T-helper 2 cell treated with Interferon-gamma antibody and Interleukin-4, amounts not matched to agents 100 ng/mL and 5 ng/mL, for 36 hours (primary cell): ENCODE measurements at regions not wholly inside any gene's neighbourhood (a gene's known extent, or its start where the extent isn't known, plus 50 kb on each side); places are given as distances from the start of the nearest gene placed in this dataset.
"Not testable (repeated sequence)": the region's sequence is repeated elsewhere in the genome, so short reads cannot be mapped to it uniquely, and the experiment has no call there.

Source experiments
- intact Hi-C: fragments of 100-400 bp; cut with micrococcal nuclease; formaldehyde crosslinking; loops from one replicate; pipeline ENCODE4 v1.15.1; 2023

DNA sequence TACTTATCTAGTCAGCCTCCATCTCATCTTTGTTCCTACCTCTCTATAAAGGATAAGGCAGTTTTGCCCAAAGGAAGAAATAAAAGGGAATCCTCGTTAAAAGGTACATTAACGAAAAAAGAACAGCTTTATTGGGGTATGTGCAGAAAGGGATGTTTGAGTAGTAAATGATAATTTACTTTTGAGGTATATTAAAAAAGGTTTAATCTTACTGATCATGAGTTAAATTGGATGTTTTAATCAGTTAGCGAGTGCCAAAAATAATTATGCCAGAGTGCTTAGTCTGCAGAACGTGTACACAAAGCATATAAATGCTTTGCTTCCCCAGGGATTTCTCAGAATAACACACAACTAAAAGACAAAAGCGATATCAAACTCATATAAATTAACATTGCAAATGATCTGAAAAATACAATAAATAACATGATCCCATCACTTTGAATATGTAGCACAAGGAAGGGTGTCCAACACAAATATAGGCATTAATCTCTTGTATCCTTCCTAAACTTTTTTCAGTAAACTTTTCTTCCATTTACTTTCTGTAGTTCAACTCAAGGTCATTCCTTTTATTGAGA, 865.0 kb downstream of the NR2F1-AS1 start:
- intact Hi-C loops: no loop called here

DNA sequence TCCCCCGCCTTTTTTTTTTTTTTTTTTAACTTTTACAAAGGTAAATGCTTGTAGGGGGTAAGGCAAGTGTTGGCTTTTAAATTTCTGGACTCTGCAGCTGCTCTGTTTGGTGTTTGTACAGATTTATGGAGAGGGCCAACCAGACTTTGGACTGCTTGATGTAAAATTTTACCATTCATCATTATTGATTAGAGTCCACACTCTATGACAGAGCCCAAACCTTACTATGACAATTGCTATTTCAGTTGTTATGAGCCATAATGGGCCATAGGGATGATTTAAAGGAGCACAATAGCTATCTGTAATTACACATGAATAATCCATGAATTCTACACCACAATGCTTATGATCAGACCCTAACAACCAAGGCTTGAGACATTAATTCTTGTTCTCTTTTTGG, 867.2 kb downstream of the NR2F1-AS1 start:
- intact Hi-C loops: no loop called here

DNA sequence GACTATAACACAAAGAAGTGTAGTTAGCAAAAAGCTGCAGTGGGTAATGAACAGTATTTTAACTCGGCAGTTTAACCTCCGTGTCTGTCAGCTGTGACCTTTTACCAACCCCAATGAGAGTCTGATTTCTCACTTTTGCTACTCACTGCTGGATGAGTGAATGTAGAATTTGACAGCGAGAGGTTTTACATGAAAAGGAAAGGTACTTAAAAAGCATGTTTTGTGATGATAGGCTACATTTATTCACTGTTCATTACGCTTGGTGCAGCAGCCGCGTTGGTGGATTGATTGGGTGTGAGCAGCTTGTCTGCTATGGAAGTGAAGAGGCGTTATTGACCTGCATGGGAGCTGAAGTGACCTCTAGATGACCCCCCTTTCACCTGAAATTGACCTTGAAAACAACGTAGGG, 867.7 kb downstream of the NR2F1-AS1 start:
- intact Hi-C loops: no loop called here

DNA sequence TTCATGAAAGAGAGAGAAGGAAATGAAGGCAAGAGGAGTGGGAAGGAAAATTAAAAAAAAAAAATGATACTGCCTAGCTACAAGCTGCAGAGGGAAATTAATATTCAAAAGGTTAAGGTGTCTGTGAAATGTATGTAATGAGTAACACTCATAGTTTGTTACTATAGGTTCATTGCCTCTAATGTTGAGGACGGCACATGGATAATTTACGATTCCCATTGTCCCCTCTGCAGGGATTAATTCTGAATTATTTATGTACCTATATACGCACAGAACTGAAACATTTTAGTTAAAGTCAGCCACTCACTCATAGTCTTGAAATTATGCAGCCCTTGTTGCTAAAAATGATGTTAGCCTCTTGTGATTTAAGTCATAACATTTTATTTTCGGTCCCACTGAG, 869.1 kb downstream of the NR2F1-AS1 start:
- intact Hi-C loops: no loop called here

DNA sequence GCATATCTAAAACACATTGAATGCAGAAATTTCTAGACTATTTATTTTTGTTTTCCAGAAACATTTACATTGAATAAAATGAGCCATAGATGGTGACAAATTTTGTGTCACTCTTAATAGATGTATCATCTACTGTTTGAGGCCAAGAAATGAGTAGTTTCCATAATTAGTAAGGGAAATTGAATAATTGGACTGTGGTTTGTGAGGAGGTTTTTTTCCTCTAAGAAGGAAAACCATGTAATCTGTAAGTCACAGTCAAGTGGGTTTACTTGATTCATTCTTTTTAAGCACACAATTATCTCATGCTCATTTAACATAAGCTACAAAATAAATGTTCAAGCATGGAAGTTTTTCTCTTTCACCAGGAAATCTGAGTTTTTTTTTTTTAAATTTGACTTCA, 876.4 kb downstream of the NR2F1-AS1 start:
- intact Hi-C loops: no loop called here

DNA sequence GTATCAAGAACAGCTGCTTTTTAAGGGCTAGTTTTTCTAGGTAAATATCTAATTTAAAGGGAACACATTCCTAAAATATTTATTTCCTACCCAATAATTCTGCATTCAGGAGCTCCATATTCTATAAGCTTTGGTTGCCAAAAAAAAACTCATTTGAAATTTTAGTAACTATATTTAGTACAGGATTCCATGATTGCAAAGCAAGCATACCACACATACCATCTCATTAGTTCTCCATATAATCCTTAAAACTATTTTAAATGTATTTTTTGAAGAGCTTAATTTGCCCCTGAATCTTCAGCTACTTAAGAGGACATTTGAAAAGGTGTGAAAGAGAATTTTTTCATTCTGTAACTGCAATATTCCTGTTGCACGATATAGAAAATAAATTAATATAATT, 877.0 kb downstream of the NR2F1-AS1 start:
- intact Hi-C loops: no loop called here

DNA sequence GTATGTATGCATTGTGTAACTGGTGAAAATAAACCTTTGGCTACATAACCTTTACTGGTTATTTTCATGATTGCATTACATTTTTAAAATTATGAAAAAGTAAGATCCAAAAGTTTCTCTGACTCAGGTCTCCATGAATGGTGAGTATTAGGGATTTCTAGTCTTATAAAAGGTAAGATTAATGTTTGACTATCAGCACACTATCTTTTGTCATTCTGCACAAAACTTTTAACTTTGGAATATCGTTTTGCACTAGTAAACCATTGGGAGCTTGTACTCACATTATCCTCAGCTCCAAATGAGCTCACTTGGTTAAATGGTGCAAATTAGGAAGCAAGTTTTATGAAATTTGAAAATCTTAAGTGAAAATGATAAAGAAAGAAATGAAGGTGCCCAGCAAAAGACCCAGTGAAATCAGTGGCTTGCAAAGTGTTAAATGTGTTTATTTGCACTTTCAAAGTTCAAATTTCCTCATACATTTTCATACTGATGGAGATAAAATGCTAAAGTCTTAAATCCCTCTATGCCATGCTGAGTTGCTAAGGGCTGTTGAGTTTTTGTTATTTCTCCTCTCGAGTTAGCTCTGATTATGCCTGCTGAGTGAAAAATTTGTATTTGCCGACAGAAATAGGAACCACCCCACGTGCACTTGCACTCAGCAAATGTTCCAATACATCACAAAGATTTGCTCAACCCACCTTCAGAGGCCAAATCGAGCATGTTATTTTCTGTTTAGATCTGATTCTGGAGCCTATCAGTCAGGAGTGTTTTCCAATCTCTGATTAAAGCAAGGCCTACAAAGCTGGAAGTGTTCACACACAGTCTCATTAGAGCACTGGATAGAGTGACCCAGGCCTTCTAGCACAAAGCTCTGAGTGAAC, 885.7 kb downstream of the NR2F1-AS1 start:
- intact Hi-C loops: no loop called here

DNA sequence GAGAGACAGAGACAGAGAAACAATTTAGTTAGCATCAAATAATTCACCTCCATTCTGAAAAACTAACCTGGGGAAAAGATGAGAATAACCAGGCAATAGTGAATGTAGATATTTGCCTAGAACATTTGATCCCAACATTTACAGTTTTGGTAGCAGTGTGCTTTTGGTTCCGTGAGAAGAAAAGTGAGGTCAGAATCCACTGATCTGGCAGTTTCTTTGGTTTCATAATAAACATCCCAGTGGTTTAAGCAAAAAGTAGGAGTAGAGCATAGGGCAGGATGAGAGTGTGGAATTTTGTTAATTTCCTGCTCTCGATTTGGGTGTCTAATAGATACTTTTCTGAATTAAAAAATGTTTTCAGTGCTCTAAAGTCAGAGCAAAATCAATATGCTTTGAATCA, 887.0 kb downstream of the NR2F1-AS1 start:
- intact Hi-C loops: no loop called here

DNA sequence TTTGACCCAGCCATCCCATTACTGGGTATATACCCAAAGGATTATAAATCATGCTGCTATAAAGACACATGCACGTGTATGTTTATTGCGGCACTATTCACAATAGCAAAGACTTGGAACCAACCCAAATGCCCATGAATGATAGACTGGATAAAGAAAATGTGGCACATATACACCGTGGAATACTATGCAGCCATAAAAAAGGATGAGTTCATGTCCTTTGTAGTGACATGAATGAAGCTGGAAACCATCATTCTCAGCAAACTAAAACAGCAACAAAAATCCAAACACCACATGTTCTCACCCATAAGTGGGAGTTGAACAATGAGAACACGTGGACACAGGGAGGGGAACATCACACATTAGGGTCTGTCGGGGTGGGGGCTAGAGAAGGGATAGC, 889.1 kb downstream of the NR2F1-AS1 start:
- intact Hi-C loops: not testable (repeated sequence)

DNA sequence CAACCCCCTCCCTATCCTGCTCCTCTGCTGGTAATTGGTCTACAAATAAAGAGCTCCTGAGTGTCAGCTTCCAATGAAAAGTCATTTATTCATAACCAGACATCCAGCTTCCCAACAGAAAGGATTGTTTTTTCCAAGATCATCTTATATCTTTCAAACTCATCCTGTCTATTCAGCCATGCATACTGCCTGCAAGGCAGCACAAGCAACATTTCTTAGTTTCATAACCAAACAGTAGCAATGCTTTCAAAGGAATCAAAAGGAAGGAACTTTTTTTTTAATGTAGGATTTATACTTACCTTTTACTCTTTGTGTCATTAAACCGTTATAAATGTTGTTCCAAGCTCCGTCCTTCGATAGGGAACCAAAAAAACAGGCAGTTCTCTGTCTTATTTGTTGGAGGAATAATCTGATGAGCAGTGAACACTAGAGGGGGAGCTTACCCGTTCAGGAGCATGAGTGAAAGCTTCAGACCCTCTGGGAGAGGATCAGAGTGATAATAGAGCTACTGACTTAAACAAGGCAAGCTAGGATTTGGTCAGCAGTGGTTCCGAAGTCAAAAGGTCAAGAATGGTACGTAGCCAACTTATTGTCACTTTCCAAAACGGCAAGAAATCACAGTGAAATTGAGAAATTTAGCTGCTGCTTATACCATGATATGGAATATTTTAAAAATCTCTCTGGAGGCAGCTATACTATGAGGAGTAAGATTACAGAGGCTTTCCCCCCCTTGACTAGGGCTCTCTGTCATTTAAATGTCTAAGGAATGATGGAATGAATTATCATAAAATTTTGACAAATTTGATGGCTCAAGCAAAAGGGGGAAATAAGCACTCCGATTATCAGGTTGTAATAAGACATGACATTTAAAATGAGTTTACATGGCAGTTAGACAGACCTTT, 892.9 kb downstream of the NR2F1-AS1 start:
- intact Hi-C loops: no loop called here

DNA sequence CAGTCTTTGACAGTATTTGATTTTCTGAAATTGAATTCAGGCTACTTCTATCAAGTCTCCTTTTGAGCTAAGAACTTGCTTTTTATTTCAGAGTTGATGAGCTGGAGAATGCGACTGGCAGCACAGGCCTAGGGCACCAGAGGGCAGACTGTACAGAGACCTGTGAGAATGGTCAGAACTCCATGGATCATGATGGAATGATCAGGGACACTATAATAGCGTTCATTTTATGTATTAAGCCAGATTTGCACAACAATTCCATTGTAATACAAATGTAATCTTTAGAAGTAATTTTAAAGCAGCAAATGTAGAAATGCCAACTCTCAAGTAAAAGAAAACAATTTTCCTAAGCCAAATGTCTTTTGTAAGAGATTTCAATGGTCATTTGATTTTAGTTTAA, 902.4 kb downstream of the NR2F1-AS1 start:
- intact Hi-C loops: no loop called here

DNA sequence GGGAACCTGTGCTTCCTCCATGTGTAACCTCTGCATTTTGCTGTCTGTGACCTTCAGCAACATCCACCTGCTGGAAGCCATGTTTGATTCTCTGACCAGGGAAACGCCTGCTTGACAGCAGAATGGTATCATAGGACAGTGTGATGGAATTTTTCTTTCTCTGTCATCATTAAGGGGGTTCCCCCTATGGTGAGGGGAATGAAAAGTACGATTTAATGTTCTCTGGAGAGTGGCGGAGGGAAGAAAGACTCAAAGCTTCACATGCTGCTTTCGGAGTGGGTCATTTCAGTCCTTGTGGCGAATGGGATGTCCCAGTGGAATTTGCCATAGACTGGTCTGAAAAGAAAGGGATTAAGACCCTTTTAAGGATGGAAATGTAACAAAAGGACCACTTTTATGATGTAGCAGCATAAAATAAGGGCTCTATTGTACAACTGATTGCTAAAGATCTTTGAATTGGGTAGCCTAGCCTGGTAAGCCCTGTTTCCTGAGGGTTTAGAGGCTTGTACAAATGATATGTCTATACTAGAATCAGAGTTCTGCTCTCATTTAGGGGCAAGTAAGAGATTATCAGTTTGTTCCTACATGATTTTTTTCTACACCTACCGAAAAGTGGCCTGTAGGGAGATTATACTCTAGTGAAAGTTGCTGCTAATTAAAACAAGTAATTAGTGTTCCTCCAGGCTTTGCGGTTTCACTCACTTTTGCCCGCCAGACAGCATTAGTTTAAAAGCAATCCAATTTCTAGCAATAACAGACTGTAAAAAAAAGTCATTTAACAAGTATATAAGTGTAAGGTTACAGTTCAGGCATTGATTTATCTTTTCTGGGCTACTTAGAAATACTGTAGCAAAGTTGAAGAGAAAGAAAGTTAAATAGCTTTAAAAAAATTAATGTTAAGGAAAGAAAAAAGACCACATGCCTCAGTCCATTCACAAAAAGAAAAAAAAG, 904.5 kb downstream of the NR2F1-AS1 start:
- intact Hi-C loops: no loop called here

DNA sequence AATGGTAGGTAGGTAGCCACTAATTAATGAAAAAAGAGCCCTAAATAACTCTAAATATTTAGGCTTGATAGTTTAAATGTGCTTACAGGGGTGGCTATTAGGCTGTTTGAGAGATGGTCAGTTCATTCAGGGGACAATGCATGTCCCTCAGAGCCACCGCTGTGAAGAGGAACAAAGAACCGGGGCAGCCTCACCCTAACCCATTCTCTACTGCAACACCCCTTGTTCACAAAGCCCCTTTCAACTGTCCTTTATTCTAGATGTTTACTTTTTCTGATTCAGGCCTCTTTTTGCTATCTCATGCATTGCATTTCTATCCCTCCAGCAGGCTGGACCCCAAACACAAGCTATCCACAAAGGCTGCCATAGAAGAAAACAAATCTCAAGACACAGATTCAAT, 906.7 kb downstream of the NR2F1-AS1 start:
- intact Hi-C loops: no loop called here

DNA sequence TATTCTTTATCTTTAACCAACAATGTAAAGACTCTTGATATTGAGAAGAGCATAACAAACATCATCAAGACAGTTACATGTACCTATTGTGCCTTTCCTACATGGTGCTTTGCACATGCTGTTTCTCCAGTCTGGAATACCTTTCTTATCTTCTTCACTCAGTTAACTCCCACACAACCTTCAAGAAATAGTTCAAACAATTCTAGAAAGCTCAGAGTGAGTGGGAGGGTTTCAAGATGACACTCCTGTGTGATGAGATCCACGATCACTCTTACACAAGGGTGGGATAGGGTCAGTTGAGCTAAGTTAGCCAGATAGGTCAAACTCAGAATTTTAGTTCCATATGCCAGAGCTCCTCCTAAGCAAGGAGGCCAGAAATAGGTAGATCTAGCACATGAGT, 915.5 kb downstream of the NR2F1-AS1 start:
- intact Hi-C loops: no loop called here

DNA sequence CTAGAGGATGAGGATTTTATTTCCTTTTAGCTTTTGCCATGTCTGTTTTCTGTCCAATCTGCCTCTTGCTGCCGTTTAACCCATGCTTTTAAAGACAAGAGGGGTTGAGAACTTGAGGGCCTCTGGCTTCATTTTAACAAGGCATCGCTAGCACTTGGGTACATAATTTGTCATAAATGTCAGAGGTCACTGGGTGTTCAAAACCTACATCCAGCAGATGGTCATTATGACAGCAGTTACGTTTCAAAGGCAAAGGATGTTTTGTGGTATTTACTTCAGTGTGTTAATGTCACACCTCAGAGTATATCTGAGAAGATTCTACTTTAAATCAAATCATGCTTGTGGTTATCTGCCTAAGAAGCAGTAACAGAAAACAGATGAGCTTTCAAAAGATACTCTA, 918.3 kb downstream of the NR2F1-AS1 start:
- intact Hi-C loops: no loop called here

DNA sequence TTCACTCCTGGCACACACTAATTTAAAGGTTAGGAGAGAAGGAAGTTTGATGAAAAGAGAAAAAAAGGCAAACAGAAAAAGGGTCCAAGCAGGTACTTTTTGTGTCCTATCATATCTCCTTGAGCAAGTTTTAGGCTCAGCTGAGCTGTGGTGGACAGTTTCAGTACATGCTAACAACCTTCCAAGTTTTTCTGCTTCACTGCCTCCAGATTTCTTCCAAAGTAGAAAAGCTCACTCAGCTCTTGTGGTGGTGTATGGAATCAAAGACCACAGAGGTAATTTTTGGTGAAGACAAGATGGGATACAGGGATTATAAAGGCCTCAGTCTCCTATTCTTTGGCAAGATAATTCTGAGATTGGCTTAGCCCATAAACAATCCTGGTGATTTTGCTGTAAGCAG, 921.8 kb downstream of the NR2F1-AS1 start:
- intact Hi-C loops: no loop called here

DNA sequence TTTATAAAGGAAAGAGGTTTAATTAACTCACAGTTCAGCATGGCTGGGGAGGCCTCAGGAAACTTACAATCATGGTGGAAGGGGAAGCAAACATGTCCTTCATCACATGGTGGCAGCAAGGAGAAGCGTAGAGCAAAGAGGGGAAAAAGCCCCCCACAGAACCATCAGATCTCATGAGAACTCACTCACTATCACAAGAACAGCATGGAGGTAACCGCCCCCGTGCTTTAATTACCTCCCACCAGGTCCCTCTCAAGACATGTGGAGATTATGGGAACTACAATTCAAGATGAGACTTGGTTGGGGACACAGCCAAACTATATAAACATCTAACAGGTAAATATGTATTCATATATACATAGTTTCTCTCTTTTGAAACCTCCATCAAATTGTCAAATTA, 926.4 kb downstream of the NR2F1-AS1 start:
- intact Hi-C loops: not testable (repeated sequence)

DNA sequence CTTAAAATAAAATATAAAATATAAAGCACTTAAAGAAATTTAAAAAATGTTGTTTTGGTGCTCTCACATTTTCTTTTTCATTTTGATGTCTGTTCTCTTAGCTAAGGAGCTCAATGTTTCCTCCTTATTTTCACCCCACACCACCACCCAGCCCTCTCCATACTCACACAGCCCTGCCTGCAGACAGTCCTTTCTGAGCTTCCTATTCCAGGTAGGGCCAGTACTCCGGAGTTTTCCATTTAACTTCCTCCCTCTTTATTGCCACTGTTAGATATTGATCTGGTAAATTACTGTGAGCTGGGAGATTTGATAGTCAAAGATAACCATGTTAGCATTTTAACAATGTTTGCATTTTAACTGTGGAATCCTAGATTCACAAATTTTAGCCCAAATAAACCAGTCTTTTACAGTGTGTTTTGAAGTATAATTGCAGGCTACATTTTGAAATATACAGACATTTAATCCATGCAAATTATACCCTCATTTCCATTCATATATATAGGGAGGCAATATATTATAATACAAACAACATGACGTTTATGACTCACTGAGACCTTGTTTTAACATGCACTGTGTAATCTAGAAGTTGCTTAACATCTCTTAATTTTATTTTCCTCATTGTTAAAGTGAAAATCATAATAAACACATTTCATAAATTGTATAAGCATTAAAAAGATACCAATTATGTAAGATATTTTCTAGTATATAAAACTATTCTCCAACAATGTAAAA, 927.1 kb downstream of the NR2F1-AS1 start:
- intact Hi-C loops: no loop called here

DNA sequence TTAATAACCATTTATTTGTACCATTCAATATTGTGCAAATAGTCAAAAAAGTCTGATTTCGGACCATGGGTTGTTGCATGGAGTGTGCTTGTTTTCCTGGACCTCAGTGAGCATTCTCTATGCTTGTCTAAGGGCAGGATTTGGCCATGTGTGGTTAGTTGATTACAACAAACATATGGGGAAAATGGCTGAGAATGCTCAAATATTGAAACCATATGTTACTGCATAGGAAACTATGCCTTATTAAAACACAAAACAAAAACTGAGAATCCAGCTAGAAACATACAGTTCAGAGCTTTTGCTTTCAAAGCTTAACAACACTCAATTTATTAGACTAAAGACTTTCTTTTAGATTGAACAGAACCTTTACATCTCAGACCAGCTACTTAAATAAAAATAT, 928.3 kb downstream of the NR2F1-AS1 start:
- intact Hi-C loops: no loop called here

DNA sequence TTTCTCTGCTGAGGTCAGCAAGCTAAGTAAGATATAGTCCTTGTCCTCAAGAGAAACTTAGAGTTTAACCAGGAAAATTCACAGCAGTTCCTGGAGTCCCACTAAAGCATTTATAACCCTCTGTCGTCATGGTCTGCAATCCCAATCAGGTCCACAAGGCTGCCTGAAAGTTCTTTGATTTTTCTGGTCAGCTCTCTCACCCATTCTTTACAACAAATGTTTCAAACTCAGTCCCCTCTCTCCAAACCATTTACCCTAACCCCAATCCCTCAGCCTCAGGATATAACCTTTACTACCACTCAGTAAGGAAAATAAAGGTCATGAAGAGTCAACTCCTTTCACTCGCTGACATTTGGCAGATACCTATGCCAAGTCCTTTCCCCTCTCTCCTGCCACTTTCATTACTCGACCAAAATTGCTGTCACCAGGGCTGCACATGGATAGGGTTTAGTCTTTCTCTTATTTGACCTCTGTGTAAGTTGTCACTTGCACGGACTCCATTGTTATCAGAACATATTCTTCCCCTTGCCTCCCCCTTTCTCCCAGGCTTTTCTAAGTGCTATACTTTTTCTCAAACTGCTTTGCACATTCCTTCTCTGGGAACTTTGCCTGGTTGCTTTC, 936.6 kb downstream of the NR2F1-AS1 start:
- intact Hi-C loops: no loop called here
